Aorta (tissue), 5 donors: ENCODE measurements at regions not wholly inside any gene's neighbourhood (a gene's known extent, or its start where the extent isn't known, plus 50 kb on each side); places are given as distances from the start of the nearest gene placed in this dataset.

Experiments used
- ATAC-seq: fragments of 200-7000 bp; cut with Tn5 transposase; one replicate; pipeline ENCODE4 v1.9.1; 2022; ENCODE audit warnings: moderate library complexity; ENCODE audit not compliant: low FRiP score
- DNase-seq, 2 donors: peaks; one replicate each; pipeline ENCODE4 v3.0.0-alpha.2; 2020
- H3K27ac ChIP-seq, 2 donors: one replicate each; pipeline ENCODE4 v1.5.1; 2013; ENCODE audit warnings: low read length in 2 of 2, mild to moderate bottlenecking in 2 of 2, moderate library complexity in 2 of 2, control low read depth in 1 of 2, inconsistent platforms in 1 of 2, low read depth in 1 of 2
- H3K27me3 ChIP-seq, 2 donors: one replicate each; pipeline ENCODE4 v1.6.1; 2013; ENCODE audit warnings: control low read depth in 1 of 2, low read length in 1 of 2, mild to moderate bottlenecking in 1 of 2, moderate library complexity in 1 of 2; ENCODE audit not compliant: insufficient read depth in 2 of 2, control insufficient read depth in 1 of 2
- H3K36me3 ChIP-seq, 2 donors: one replicate each; pipeline ENCODE4 v1.6.1; 2013; ENCODE audit warnings: control low read depth in 1 of 2, low read length in 1 of 2, mild to moderate bottlenecking in 1 of 2; ENCODE audit not compliant: insufficient read depth in 2 of 2, control insufficient read depth in 1 of 2
- H3K4me1 ChIP-seq, 2 donors: one replicate each; pipeline ENCODE4 v1.6.1; 2013; ENCODE audit warnings: low read length in 2 of 2, control low read depth in 1 of 2, mild to moderate bottlenecking in 1 of 2, moderate library complexity in 1 of 2; ENCODE audit not compliant: insufficient read depth in 2 of 2, control insufficient read depth in 1 of 2
- H3K4me3 ChIP-seq, 2 donors: one replicate each; pipeline ENCODE4 v1.5.1; 2013; ENCODE audit warnings: low read length in 2 of 2, control low read depth in 1 of 2, mild to moderate bottlenecking in 1 of 2
- H3K9me3 ChIP-seq: one replicate; pipeline ENCODE4 v1.6.1; 2013; ENCODE audit warnings: mild to moderate bottlenecking, low read length; ENCODE audit not compliant: control insufficient read depth
- WGBS, 2 donors: extraction: QIAGEN DNeasy Blood & Tissue Kit; methylation state at CpG; one replicate each; pipeline ENCODE4 v1.1.7; 2013; 5-methylcytosine and 5-hydroxymethylcytosine counted together
- intact Hi-C, 2 donors: fragments of 100-400 bp; cut with DNase I; formaldehyde crosslinking; loops; one replicate each; pipeline versions ENCODE4 v1.14.2 to v1.15.0; 2022
- donor health status: healthy with polysubstance abuse.
- donor health status: Bipolar disorder and iron deficiency.
- donor health status: DM: no; HTN: no; CAD: no.
- donor health status: DM: no; HTN: no; CAD: no.
- donor health status: DM: yes; HTN: yes; CAD: no.

DNA sequence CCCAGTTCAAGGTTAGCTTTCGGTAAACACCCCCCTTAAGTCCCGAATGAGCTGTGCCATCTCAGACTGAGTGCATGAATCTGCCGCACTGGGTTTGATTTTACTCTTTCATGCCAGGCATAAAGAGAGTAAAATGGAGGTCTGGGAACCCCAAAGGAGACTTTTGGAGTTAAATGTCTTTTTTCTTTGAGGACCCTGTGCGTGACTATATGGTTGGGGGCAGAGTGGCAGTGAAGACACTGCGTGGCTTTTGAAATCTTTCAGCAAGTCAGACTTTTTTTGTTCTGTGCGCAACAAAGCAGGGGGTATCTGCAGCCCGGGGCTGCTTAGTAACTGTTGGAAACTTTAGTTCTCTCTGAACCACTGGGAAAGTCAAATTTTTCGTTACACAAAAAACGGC is 392.9 kb upstream of the SALL1 start:
- intact Hi-C loops, result no loop called here
- no peaks in the 10 kb centered on the region for H3K4me1 ChIP-seq
- no peak overlapping the region for H3K27ac ChIP-seq
- 66 to 69% methylated on average over 9 of the region's 9 CpGs for WGBS, 2 donors
- ATAC-seq, result no peak
- no peak overlapping the region for H3K4me3 ChIP-seq
- no peaks in the 10 kb centered on the region for H3K36me3 ChIP-seq
- H3K9me3 ChIP-seq, result no peaks in the 10 kb centered on the region
- no peak for DNase-seq
- no peaks in the 10 kb centered on the region for H3K27me3 ChIP-seq

DNA sequence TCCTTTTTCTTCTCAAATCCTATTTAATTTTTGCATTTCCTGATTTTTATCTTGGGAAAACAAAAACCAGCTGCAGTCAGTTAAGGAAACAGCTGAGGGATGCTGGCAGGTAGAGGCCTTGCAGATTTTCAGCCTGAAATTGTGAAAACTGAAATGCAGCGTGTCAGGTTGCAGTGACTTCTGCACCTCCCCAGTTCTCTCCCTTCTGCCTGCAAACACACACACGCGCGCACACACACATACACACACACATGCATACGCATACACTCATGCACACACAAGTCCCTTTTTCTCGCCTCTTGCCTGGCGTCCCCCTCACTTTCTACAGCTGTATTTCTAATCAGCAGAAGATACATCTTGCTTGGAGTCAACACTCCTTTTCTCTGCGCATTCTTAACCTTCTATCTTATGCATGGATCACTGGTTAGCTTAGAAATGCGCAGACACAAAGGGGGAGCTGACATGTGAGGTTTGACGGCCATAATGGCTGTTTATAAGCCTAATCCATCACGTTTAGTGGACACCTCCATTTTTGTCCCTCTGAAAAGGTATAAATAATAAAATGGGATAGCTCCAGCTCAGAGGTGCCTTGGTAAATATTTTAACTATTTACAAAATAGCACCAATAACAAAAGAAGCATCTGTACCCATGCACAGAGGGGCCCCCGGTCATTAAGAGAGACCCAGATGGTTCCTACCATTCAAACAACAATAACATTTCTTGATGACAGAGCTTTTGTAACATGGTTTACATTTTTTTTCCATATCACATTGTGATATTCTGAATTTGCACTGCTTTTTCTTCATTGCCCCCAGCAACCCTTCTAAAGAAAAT is 392.1 kb upstream of the SALL1 start:
- Histone ChIP-seq H3K36me3 (no peaks in the 10 kb centered on the region), H3K4me3 (no peak overlapping the region), H3K27ac (no peak overlapping the region), H3K4me1 (no peaks in the 10 kb centered on the region), H3K27me3 (no peaks in the 10 kb centered on the region), H3K9me3 (no peaks in the 10 kb centered on the region)
- intact Hi-C loops, result no loop called here
- WGBS, 2 donors, result 48% methylated on average over 12 of the region's 12 CpGs
- no peak for DNase-seq
- ATAC-seq, result no peak

DNA sequence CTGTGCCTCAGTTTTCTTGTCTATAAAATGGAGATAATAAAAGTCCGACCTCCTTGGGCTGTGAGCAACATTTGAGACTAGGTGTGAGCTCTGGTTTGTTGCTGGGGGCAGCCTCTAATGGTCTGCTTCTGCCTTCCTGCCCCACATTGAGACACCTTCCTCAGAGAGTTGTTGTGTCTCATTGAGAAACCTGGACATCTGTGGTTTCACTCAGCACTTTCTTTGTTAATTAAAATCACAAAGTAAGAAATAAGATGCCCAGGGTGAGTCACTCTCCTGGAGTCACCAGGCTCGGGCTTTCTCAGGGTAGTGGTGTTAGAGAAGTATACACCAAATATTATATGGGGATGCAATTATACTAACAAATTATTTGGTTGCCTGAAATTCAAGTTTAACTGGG is 389.2 kb upstream of the SALL1 start:
- no peaks in the 10 kb centered on the region for H3K27me3 ChIP-seq
- DNase-seq (no peak), ATAC-seq (no peak)
- no peak overlapping the region for H3K27ac ChIP-seq
- H3K4me3 ChIP-seq, result no peak overlapping the region
- WGBS, 2 donors, result 57 to 58% methylated on average over 2 of the region's 2 CpGs
- H3K4me1 ChIP-seq, result no peaks in the 10 kb centered on the region
- no peaks in the 10 kb centered on the region for H3K36me3 ChIP-seq
- no peaks in the 10 kb centered on the region for H3K9me3 ChIP-seq
- intact Hi-C loops, result no loop called here

DNA sequence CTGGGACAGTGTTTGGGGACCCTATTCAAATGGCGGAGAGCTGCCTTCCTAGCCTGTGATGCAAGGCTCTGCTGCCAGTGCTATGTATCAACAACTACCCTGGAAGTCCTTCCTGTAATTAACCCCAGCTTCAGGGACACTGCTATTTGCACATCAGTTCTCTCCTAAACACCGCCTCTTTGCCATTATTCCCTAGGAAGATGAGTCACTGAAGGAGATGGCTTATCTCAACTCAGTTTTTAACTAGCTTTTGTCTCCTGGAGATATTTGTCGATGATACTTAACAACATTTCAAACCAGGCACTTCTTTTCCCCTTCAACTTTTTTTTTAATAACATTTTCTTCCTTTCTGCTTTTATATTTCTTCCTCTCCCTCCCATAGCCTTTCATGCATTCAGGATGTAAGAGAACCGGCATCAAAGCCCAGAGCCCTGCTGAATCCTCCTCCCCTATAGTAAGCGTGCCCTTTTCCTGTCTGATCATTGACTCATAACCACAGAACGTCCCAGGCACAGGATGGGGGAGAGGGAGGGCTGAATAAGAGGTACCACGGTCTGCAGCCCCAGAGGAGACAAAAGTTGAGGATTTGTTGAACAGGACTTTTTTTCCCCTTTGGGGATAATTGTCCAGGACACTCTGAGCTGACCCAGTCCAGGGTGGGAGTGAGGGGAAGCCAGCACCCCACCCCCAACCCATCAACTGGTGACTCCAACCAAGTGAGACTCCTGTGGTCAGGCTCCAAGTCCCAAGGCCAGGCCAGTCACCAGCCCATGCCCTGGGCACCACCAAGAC is 387.8 kb upstream of the SALL1 start:
- no peak for DNase-seq
- Histone ChIP-seq H3K4me3 (no peak overlapping the region), H3K4me1 (no peaks in the 10 kb centered on the region), H3K9me3 (no peaks in the 10 kb centered on the region), H3K27ac (no peak overlapping the region), H3K36me3 (no peaks in the 10 kb centered on the region), H3K27me3 (no peaks in the 10 kb centered on the region)
- WGBS, 2 donors, result 27 to 31% methylated on average over 7 of the region's 7 CpGs
- intact Hi-C loops, result no loop called here
- no peak for ATAC-seq

DNA sequence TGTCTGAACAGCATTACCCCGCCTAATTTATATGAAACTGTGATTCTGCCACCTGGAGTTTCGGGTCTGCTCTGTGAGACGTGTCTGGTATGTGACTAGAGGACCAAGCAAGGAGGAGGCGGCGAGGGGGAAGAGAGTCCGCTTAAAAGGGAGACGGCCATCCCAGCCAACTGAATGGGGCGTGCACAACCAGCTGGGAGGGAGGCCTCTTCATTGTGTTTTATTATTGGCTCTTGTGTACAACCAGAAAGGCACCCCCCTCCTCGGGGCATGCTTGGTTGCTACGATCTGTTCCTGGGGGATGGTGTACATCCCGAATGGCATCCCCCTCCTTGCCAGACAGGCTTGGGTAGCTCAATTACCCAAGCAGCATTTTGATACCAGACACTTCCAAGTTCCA is 384.5 kb upstream of the SALL1 start:
- Histone ChIP-seq H3K9me3 (no peaks in the 10 kb centered on the region), H3K27ac (no peak overlapping the region), H3K27me3 (no peaks in the 10 kb centered on the region), H3K4me3 (no peak overlapping the region), H3K36me3 (no peaks in the 10 kb centered on the region), H3K4me1 (no peaks in the 10 kb centered on the region)
- WGBS, 2 donors, result 45 to 46% methylated on average over 11 of the region's 11 CpGs
- intact Hi-C loops, result no loop called here
- DNase-seq, result no peak
- ATAC-seq, result peak; percentile 34

DNA sequence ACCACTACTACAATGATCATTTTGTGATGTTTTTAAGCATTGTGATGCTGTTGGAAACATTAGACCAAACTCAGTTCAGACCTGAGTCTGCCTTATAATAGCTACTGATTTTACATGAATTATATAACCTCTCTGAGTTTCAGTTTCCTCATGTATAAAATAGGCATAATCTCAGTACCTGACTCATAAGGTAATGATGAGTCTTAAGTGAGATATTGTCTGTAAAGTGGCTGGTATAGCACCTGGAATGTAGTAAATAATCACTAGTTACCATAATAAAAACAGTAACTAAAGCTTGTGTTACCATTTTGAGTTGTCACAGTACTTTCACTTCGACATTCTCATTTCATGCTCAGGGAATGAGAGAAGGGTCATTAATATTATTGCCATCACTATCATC is 381.5 kb upstream of the SALL1 start:
- DNase-seq (no peak), ATAC-seq (no peak)
- H3K36me3 ChIP-seq, result no peaks in the 10 kb centered on the region
- H3K4me1 ChIP-seq, result no peaks in the 10 kb centered on the region
- H3K27ac ChIP-seq, result no peak overlapping the region
- intact Hi-C loops, result no loop called here
- 59 to 67% methylated on average over 1 of the region's 1 CpG for WGBS, 2 donors
- no peak overlapping the region for H3K4me3 ChIP-seq
- peaks cover 3% of the 10 kb centered on the region for H3K9me3 ChIP-seq
- peaks cover 0 to 1% of the 10 kb centered on the region in 2 donors for H3K27me3 ChIP-seq

DNA sequence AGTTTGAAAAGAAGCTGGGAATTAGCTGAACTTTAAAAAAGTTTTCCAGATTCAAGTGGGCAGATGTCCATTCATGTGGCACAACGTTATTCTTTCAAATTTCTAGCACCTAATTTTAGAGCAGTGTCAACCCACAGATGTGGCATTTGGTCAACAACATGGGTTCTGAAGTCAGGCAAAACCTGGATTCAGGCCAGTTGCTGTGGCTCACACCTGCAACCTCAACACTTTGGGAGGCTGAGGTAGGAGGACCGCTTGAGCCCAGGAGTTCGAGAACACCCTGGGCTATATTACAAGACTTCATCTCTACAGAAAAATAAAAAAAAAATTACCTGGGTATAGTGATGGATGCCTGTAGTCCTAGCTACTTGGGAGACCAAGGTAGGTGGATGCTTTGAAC is 380.2 kb upstream of the SALL1 start:
- 56 to 66% methylated on average over 3 of the region's 3 CpGs for WGBS, 2 donors
- H3K27ac ChIP-seq, result no peak overlapping the region
- H3K4me1 ChIP-seq, result no peaks in the 10 kb centered on the region
- H3K9me3 ChIP-seq, result peaks cover 3% of the 10 kb centered on the region
- ATAC-seq (no peak), DNase-seq (no peak)
- intact Hi-C loops, result no loop called here
- H3K27me3 ChIP-seq, result peaks cover 0 to 1% of the 10 kb centered on the region in 2 donors
- H3K36me3 ChIP-seq, result no peaks in the 10 kb centered on the region
- no peak overlapping the region for H3K4me3 ChIP-seq

DNA sequence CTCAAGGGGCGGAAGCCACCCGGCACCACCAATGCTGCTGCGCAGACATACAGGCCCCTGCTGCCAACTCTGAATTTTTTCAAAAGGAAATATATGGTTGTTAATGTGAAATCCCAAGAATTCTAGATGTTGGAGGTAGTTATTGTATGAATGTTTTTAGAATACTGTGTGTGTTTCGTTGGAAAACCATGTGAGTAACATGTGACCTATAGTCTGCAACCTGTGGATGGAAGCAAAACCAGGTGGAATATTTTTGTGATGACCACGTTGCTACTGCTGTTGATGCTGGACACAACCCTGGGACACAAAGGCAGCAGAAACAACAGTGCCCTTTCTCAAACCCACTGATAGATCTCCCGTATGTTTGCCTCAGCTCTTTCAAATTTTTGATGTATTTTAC is 376.3 kb upstream of the SALL1 start:
- ATAC-seq, result no peak
- no peak overlapping the region for H3K4me3 ChIP-seq
- 80 to 85% methylated on average over 6 of the region's 6 CpGs for WGBS, 2 donors
- intact Hi-C loops, result no loop called here
- DNase-seq, result no peak
- no peaks in the 10 kb centered on the region for H3K36me3 ChIP-seq
- peaks cover 4% of the 10 kb centered on the region for H3K9me3 ChIP-seq
- no peak overlapping the region for H3K27ac ChIP-seq
- peaks cover 0 to 1% of the 10 kb centered on the region in 2 donors for H3K27me3 ChIP-seq
- H3K4me1 ChIP-seq, result no peaks in the 10 kb centered on the region

DNA sequence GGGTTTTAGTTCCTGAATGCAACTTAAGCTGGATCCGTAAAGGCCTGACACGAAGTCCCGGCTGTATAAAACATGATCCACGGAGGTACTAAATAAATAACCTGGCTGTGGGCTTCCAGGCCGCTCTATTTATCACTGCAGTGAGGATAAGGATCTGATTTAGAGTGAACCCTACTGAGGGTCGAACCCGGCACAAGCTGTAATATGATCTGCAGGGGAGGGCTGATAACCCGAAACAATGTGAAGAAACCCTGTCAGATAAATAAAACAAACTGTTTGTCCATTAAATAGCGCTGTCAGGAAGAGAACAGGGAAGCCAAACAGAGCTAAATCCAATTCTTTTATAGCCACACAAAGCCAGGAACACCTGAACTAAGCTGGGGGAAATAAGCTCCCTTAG is 375.6 kb upstream of the SALL1 start:
- peaks cover 4% of the 10 kb centered on the region for H3K9me3 ChIP-seq
- DNase-seq (no peak), ATAC-seq (no peak)
- H3K27me3 ChIP-seq, result peaks cover 0 to 1% of the 10 kb centered on the region in 2 donors
- 33 to 40% methylated on average over 9 of the region's 9 CpGs for WGBS, 2 donors
- H3K36me3 ChIP-seq, result no peaks in the 10 kb centered on the region
- no peak overlapping the region for H3K4me3 ChIP-seq
- intact Hi-C loops, result no loop called here
- no peak overlapping the region for H3K27ac ChIP-seq
- H3K4me1 ChIP-seq, result no peaks in the 10 kb centered on the region
